Sigmoid colon (tissue), 4 donors: ENCODE measurements at regions not wholly inside any gene's neighbourhood (a gene's known extent, or its start where the extent isn't known, plus 50 kb on each side); places are given as distances from the start of the nearest gene placed in this dataset.

Source experiments
- EP300 ChIP-seq, 4 donors: sonication (generic); formaldehyde crosslinking; IDR thresholded peaks; one replicate each; pipeline ENCODE4 v1.6.1; 2017; ENCODE audit warnings: antibody characterized with exemption in 4 of 4
- POLR2AphosphoS5 ChIP-seq, 4 donors: sonication (generic); formaldehyde crosslinking; IDR thresholded peaks; one replicate each; pipeline ENCODE4 v1.6.1; 2017; ENCODE audit warnings: antibody characterized with exemption in 4 of 4
- TF ChIP-seq, protein P1 (sequence below), 4 experiments: fragments of 450-650 bp in 3 of 4; fragments of 200-600 bp in 1 of 4; IDR thresholded peaks; one replicate each; pipeline ENCODE4 v1.5.1; 2016 to 2019; ENCODE audit warnings: antibody characterized with exemption in 4 of 4, mild to moderate bottlenecking in 3 of 4, moderate library complexity in 2 of 4

DNA sequence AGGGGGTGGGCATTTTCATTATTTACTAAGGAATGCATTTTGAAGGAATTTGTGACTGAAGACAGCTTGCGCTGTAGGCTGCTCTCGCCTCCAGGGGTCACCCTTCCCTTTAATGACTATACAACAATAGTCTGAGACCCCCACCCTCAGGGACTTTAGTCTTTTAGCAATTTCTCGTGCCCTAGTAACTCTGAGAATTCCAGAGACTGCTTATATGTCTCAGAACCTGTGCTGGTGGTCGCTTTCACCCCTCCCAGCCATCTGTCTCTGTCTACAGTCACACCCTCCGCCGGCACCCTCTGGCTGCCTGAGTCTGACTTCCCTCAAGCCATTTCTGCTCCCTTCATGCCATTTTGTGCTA lies 671.4 kb downstream of the NR2F1-AS1 start:
- TF ChIP-seq, protein P1, sequence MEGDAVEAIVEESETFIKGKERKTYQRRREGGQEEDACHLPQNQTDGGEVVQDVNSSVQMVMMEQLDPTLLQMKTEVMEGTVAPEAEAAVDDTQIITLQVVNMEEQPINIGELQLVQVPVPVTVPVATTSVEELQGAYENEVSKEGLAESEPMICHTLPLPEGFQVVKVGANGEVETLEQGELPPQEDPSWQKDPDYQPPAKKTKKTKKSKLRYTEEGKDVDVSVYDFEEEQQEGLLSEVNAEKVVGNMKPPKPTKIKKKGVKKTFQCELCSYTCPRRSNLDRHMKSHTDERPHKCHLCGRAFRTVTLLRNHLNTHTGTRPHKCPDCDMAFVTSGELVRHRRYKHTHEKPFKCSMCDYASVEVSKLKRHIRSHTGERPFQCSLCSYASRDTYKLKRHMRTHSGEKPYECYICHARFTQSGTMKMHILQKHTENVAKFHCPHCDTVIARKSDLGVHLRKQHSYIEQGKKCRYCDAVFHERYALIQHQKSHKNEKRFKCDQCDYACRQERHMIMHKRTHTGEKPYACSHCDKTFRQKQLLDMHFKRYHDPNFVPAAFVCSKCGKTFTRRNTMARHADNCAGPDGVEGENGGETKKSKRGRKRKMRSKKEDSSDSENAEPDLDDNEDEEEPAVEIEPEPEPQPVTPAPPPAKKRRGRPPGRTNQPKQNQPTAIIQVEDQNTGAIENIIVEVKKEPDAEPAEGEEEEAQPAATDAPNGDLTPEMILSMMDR (IDR thresholded peaks at IDR 0.05) = no peak
- TF ChIP-seq EP300 (IDR thresholded peaks at IDR 0.05) = no peak
- TF ChIP-seq POLR2AphosphoS5 (IDR thresholded peaks at IDR 0.05) = no peak
